HG03442 (cell line): ENCODE measurements at regions not wholly inside any gene's neighbourhood (a gene's known extent, or its start where the extent isn't known, plus 50 kb on each side); places are given as distances from the start of the nearest gene placed in this dataset.

Experiments used
- ATAC-seq: cut with Tn5 transposase; IDR thresholded peaks from one replicate; pipeline ENCODE4 v1.9.1; 2021; ENCODE audit warnings: mild to moderate bottlenecking, moderate library complexity; ENCODE audit not compliant: unreplicated experiment

- ATAC-seq: no peak
Measured at GRCh38 chr3:168604767-168605166, 509.0 kb upstream of the GOLIM4 start.

- no peak for ATAC-seq
Measured at GRCh38 chr3:168598250-168598649, 502.5 kb upstream of the GOLIM4 start.

GRCh38 chr3:168596175-168596823 lies 500.6 kb upstream of the GOLIM4 start:
- ATAC-seq: no peak

GRCh38 chr3:168591587-168591986 lies 495.9 kb upstream of the GOLIM4 start:
- no peak for ATAC-seq

- no peak for ATAC-seq
Measured at GRCh38 chr3:168589376-168589775, 493.7 kb upstream of the GOLIM4 start.

- no peak for ATAC-seq
Measured at GRCh38 chr3:168585544-168585943, 489.8 kb upstream of the GOLIM4 start.

GRCh38 chr3:168583977-168584376 lies 488.3 kb upstream of the GOLIM4 start:
- ATAC-seq: no peak

GRCh38 chr3:168582503-168582902 lies 486.8 kb upstream of the GOLIM4 start:
- no peak for ATAC-seq

- ATAC-seq: no peak
Measured at GRCh38 chr3:168581771-168582225, 486.1 kb upstream of the GOLIM4 start.

GRCh38 chr3:168579010-168579409 lies 483.3 kb upstream of the GOLIM4 start:
- ATAC-seq: no peak

- no peak for ATAC-seq
Measured at GRCh38 chr3:168575750-168576149, 480.0 kb upstream of the GOLIM4 start.

- ATAC-seq: no peak
Measured at GRCh38 chr3:168574455-168575158, 478.9 kb upstream of the GOLIM4 start.

- no peak for ATAC-seq
Measured at GRCh38 chr3:168570404-168571155, 474.9 kb upstream of the GOLIM4 start.

- ATAC-seq: peak; percentile 50
Measured at GRCh38 chr3:168558728-168559411, 463.1 kb upstream of the GOLIM4 start.

- no peak for ATAC-seq
Measured at GRCh38 chr3:168552251-168552650, 456.5 kb upstream of the GOLIM4 start.

GRCh38 chr3:168548719-168549118 lies 453.0 kb upstream of the GOLIM4 start:
- ATAC-seq: no peak

- ATAC-seq: no peak
Measured at GRCh38 chr3:168546707-168547106, 451.0 kb upstream of the GOLIM4 start.

- ATAC-seq: no peak
Measured at GRCh38 chr3:168545591-168545990, 449.9 kb upstream of the GOLIM4 start.

- ATAC-seq: no peak
Measured at GRCh38 chr3:168544097-168544957, 448.6 kb upstream of the GOLIM4 start.

GRCh38 chr3:168540726-168541125 lies 445.0 kb upstream of the GOLIM4 start:
- no peak for ATAC-seq
